ENCODE measurements at regions not wholly inside any gene's neighbourhood (a gene's known extent, or its start where the extent isn't known, plus 50 kb on each side); places are given as distances from the start of the nearest gene placed in this dataset.
"Not testable (repeated sequence)": the region's sequence is repeated elsewhere in the genome, so short reads cannot be mapped to it uniquely, and the experiment has no call there.

- no peak for DNase-seq (ENCODE audit: low spot score)
Measured at GRCh38 chr12:105423237-105423636, 92.7 kb downstream of the C12orf75 start.

DNA sequence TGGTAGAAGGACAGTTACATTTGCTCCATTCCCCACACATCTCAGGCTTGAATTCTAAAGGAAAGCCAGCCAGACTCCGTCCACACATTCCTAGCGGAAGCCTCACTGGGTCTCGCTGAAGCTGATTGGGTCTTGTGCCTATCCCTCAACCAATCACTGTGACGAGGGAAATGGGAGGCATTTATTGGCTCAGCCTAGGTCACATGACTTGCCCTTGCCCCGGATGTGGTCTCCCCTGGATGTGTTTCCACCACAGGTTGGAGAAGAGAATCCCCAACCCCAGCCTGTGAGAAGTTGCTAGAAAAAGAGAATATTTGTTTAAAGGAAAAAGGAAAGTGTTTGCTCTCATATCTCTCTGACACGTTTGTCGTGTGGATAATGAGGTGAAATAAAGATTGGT lies 93.4 kb downstream of the C12orf75 start:
- no peak for DNase-seq (ENCODE audit: low spot score)

GRCh38 chr12:105425254-105426174 lies 95.0 kb downstream of the C12orf75 start:
- no peak for DNase-seq (ENCODE audit: low spot score)

GRCh38 chr12:105426766-105427165 lies 96.3 kb downstream of the C12orf75 start:
- DNase-seq (ENCODE audit: low spot score), result no peak

GRCh38 chr12:105427883-105428282 lies 97.4 kb downstream of the C12orf75 start:
- DNase-seq (ENCODE audit: low spot score), result no peak

- no peak for DNase-seq (ENCODE audit: low spot score)
Measured at GRCh38 chr12:105428793-105429395, 98.4 kb downstream of the C12orf75 start.

- DNase-seq (ENCODE audit: low spot score), result no peak
Measured at GRCh38 chr12:105429511-105429910, 99.0 kb downstream of the C12orf75 start.

- no peak for DNase-seq (ENCODE audit: low spot score)
Measured at GRCh38 chr12:105431537-105432100, 101.1 kb downstream of the C12orf75 start.

GRCh38 chr12:105433804-105434203 lies 103.3 kb downstream of the C12orf75 start:
- no peak for DNase-seq (ENCODE audit: low spot score)

DNA sequence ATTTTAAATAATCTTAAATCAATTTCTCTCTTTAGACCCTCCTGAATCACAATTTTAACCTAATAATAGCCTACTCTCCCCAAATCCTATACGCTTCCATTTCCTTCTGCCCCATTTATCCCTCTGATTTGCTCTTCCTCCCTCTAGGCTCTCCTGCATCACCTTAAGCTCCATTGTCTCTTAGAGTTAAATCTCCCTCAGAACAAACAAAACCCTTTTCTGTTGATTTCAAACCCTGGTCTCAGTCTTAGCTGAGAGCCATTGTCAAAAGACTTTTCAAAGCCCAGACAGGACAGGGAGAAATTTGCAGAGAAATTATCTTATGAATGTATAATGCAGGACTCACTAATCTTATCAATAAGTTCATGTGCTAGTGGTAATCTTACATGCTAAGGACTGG lies 106.1 kb downstream of the C12orf75 start:
- DNase-seq (ENCODE audit: low spot score), result no peak

- no peak for DNase-seq (ENCODE audit: low spot score)
Measured at GRCh38 chr12:105440037-105440664, 109.7 kb downstream of the C12orf75 start.

DNA sequence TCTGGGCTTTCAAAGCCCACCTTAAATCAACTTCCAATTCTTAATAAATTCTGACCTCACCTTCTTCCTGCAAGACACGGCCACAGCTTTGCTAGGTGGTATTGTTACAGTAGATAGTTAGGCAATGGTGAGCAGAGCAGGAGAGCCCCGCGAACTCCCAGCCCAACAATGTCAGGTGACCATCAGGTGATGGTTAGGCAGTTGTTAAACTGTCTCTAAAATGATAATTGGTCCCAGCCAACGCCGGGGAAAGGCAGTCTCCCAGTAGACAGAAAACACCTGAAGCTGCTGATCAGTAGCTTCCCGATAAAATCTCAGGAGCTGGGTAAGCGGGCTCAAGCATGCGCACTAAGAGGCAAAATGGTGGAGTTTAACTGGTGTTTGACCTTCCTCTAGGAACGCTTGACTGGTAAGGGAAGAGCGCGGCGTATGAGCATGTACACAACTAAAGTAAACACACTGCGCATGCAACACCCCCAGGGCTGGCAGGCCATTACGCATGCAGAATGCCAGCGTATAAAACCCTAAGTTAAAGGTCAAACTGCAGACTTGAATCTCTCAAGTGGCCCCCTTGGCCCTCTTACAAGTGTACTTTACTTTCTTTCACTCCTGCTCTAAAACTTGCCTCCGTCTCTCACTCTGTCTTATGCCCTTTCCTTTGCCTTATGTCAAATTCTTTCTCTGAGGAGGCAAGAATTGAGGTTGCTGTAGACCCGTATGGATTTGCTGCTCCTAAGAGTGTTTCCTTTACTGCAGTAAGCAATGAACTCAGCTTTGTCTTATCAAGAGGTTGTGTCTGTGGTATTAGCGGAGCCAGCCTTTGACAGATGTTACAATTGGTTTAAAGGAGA lies 113.5 kb downstream of the C12orf75 start:
- DNase-seq (ENCODE audit: low spot score), result no peak

DNA sequence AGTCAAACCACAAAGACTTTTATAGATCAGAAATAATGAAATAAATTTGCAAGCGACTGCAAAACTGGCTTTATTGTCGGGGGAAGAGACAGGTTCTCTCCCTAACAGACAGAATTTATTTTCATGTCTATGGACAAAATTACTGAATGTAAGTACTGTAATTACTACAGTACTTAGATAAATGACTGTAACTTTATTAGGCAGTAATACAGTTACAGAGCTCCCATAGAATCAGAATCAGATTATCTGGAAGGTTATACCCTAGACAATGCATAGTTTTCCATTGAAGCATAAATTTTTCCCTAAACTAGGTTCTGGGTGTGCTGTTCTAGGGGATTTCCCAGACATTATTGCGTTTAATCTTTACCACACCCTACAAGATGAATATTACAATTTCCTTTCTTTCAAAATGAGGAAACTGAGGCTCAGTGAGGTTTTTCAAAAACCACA lies 114.2 kb downstream of the C12orf75 start:
- no peak for DNase-seq (ENCODE audit: low spot score)

DNA sequence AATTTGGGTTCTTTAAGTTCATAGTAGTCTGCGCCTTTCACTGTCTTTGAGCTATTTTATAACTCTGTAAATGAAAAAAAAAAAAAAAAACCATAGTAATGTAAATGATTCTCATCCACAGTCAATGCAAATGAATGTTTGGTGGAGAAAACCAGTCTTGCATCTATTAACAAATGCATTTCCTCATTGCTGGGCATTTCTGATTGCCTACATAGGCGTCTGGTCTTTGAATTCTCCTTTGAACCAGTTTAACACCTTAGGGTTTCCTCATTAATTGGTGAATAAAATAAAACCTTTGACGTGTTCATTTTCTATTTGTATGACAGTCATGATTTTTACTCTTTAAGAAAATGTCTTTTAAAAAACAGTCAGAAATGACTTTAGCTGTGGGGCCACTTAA lies 114.8 kb downstream of the C12orf75 start:
- no peak for DNase-seq (ENCODE audit: low spot score)

- peak; percentile 62 for DNase-seq (ENCODE audit: low spot score)
Measured at GRCh38 chr12:105445649-105446048, 115.2 kb downstream of the C12orf75 start.

DNA sequence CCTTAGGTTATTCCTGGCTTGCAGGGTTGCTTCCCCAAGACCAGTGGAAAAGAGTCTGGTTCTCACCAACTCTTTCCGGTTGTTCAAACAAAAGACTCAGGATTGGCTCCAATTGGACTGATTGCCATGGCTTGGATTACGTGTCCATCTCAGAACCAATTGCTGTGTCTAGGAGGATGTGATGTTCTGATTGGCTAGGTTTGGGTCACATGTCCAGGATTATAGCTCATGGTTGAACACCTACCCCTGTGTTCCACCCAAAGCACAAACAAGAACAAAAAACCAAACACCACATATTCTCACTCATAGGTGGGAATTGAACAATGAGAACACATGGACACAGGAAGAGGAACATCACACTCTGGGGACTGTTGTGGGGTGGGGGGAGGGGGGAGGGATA lies 116.0 kb downstream of the C12orf75 start:
- not testable (repeated sequence) for DNase-seq (ENCODE audit: low spot score)

DNA sequence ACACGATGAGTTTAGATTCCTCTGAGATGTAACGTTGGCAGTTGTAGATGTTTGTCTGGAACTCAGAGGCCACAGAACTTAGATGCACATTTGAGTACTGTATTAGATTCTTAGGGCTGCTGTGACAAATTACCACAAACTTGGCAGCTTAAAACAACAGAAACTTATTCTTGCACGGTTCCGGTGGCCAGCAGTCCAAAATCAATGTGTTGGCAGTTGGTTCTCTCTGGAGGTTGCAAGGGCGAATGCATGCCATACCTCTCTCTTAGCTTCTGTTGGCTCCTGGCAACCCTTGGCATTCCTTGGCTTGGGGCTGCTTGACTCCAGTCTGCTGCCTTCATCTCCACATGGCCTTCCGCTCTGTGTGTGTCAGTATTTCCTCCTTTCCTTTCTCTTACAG lies 118.9 kb downstream of the C12orf75 start:
- no peak for DNase-seq (ENCODE audit: low spot score)

DNA sequence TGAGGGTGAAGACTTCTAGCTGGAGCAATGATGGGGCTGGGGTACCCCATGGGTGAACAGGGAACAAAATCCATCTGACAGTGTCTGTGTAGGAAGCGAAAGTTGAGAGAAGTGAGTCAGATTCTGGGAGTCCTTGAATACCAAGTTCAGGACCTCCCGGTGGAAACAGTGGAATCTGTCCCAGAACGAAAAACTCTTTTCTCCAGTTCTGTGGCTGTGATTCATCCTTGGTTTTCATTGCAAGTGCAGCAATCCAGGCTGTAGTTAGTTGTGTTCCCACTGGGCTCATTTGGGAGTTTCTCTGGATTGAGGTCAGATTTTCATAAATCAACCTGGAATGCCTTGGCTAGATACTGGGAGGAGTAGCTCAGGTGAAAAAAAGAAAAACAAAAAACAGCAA lies 120.7 kb downstream of the C12orf75 start:
- no peak for DNase-seq (ENCODE audit: low spot score)

DNA sequence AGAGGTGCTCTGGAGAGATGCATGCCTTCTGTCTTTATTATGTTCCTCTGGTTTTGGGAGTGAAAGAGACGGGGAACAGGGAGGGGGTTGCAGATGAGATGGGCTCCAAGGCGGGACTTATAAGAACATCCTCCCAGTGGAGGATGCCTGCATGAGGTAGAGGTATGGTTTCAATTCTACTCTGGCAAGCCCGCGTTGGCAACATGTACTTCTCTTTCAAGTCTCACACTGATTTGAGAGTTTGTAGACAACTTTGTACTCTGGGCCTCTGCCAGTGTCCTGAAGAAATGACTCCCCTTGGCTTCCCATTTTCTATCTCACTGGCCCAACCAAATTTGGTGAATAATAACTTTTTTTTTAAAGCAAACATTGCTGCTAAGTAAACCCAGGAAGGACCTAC lies 121.3 kb downstream of the C12orf75 start:
- no peak for DNase-seq (ENCODE audit: low spot score)

GRCh38 chr12:105453316-105453715 lies 122.8 kb downstream of the C12orf75 start:
- DNase-seq (ENCODE audit: low spot score), result no peak

DNA sequence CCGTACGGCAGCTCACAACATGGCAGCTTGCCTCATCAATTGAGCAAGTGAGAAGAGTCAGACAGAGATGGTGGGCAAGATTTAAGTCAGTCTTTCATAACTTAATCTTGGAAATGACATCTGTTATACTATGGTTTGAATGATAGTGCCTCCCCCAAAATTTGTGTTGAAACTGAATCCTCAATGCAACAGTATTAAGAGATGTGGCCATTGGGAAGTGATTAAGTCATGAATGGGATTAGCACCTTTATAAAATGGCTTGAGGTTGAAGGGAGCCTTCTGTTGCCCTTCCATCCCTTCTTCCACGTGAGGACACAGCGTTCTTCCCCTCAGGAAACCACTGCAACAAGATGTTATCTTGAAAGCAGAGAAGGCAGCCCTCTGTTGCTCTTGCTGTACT lies 124.2 kb downstream of the C12orf75 start:
- no peak for DNase-seq (ENCODE audit: low spot score)

DNA sequence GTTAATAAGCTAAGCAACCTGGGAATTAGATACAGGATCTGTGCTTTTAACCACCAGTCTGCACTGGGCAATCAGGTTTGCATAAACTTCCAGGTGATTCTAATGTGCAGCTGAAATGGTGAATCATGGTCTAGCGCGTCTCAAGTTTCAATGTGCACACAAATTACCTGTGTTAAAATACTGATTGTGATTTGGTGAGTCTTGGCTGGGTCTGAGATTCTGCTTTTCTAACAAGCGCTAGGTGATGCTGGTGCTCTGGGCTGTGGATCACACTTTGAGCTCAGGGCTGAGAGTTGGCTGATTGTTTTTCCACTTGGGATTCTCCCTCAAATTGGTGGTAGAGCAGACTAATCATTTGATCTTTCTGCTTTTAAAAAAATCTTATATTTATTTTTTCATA lies 124.8 kb downstream of the C12orf75 start:
- DNase-seq (ENCODE audit: low spot score), result no peak
